Fibroblast of lung (primary cell): ENCODE measurements at regions not wholly inside any gene's neighbourhood (a gene's known extent, or its start where the extent isn't known, plus 50 kb on each side); places are given as distances from the start of the nearest gene placed in this dataset.

ENCODE experiments used
- EZH2 ChIP-seq: IDR thresholded peaks from 2 replicates; pipeline ENCODE4 v1.5.1; 2012; ENCODE audit warnings: low read length, control low read depth, mild to moderate bottlenecking; ENCODE audit errors: missing control alignments
- TF ChIP-seq, protein P1 (sequence below), 2 donors: IDR thresholded peaks in 1 of 2; conservative IDR thresholded peaks in 1 of 2; 1 replicate in 1 of 2; 2 replicates in 1 of 2; pipeline ENCODE4 v1.5.1; 2011 to 2012; ENCODE audit warnings: low read length in 2 of 2, control low read depth in 1 of 2, inconsistent platforms in 1 of 2, low read depth in 1 of 2, mild to moderate bottlenecking in 1 of 2

DNA sequence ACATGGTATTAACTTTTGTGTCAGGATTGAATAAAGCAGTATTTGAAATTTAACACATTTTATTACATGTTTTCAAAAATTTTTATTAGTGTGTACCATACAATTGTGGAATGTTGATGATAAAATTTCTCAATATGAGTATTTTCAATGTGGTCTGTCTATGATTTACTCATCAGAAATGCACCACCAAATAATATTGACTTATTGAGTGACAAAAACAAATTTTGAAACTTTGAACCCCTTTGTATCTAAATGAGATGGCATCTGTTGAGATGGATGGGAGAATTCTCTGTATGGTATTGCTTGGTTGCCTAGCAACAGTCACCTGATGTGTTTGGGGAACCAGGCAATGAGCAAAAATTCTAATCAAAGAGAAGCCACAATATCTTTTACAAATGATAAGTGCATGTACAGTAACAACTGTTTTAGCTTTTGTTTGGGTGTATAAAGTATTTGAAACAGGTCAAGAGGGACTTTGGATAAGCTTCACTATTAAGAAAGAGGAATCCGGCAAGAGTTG lies 400.1 kb downstream of the CCDC85A start:
- no peak for TF ChIP-seq EZH2
- TF ChIP-seq, protein P1, sequence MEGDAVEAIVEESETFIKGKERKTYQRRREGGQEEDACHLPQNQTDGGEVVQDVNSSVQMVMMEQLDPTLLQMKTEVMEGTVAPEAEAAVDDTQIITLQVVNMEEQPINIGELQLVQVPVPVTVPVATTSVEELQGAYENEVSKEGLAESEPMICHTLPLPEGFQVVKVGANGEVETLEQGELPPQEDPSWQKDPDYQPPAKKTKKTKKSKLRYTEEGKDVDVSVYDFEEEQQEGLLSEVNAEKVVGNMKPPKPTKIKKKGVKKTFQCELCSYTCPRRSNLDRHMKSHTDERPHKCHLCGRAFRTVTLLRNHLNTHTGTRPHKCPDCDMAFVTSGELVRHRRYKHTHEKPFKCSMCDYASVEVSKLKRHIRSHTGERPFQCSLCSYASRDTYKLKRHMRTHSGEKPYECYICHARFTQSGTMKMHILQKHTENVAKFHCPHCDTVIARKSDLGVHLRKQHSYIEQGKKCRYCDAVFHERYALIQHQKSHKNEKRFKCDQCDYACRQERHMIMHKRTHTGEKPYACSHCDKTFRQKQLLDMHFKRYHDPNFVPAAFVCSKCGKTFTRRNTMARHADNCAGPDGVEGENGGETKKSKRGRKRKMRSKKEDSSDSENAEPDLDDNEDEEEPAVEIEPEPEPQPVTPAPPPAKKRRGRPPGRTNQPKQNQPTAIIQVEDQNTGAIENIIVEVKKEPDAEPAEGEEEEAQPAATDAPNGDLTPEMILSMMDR (conservative IDR thresholded peaks at IDR 0.05 in 1 of 2, IDR thresholded peaks at IDR 0.05 in 1 of 2; ENCODE audit: low read depth in 1 of 2, low read length in 2 of 2): no peak
